ACC112 (cell line): ENCODE measurements at regions not wholly inside any gene's neighbourhood (a gene's known extent, or its start where the extent isn't known, plus 50 kb on each side); places are given as distances from the start of the nearest gene placed in this dataset.

Experiments used
- H2AFZ ChIP-seq: fragments of 200-600 bp; sonication (generic); one replicate; pipeline ENCODE4 v1.6.0; 2017; ENCODE audit warnings: antibody characterized with exemption, low read length; ENCODE audit not compliant: unreplicated experiment
- H3K27ac ChIP-seq: fragments of 200-600 bp; sonication (generic); 2 replicates; pipeline ENCODE4 v1.5.1; 2014; ENCODE audit warnings: low read depth, mild to moderate bottlenecking, antibody characterized with exemption, low read length, moderate library complexity
- H3K27me3 ChIP-seq: fragments of 200-600 bp; sonication (generic); 2 replicates; pipeline ENCODE4 v1.6.1; 2014; ENCODE audit warnings: mild to moderate bottlenecking, antibody characterized with exemption, low read length, moderate library complexity, mixed read lengths; ENCODE audit not compliant: insufficient read depth
- H3K36me3 ChIP-seq: fragments of 200-600 bp; sonication (generic); 2 replicates; pipeline ENCODE4 v1.6.1; 2016; ENCODE audit warnings: mild to moderate bottlenecking, antibody characterized with exemption, low read length, moderate library complexity, mixed read lengths; ENCODE audit not compliant: insufficient read depth
- H3K4me1 ChIP-seq: fragments of 200-600 bp; sonication (generic); one replicate; pipeline ENCODE4 v1.6.1; 2016; ENCODE audit warnings: low read length, mixed read lengths; ENCODE audit not compliant: insufficient read depth, unreplicated experiment, control insufficient read depth
- H3K4me3 ChIP-seq: fragments of 200-600 bp; sonication (generic); 2 replicates; pipeline ENCODE4 v1.5.1; 2014; ENCODE audit warnings: mild to moderate bottlenecking, low read depth, low read length
- H3K79me2 ChIP-seq: fragments of 200-600 bp; sonication (generic); one replicate; pipeline ENCODE4 v1.6.0; 2016; ENCODE audit warnings: low read length; ENCODE audit not compliant: control insufficient read depth, unreplicated experiment, insufficient read depth

- no peaks in the 10 kb centered on the region for H3K4me1 ChIP-seq
- H3K27me3 ChIP-seq: no peaks in the 10 kb centered on the region
- no peak overlapping the region for H3K27ac ChIP-seq
- no peak overlapping the region for H2AFZ ChIP-seq
- H3K79me2 ChIP-seq: no peaks in the 10 kb centered on the region
- no peak overlapping the region for H3K4me3 ChIP-seq
- H3K36me3 ChIP-seq: no peaks in the 10 kb centered on the region
Measured at GRCh38 chr5:6856653-6857052, 143.4 kb downstream of the TENT4A start.

GRCh38 chr5:6858419-6858818, 145.2 kb downstream of the TENT4A start:
- Histone ChIP-seq H3K27ac (no peak overlapping the region), H3K79me2 (no peaks in the 10 kb centered on the region), H3K4me3 (no peak overlapping the region), H2AFZ (no peak overlapping the region), H3K36me3 (no peaks in the 10 kb centered on the region), H3K4me1 (no peaks in the 10 kb centered on the region), H3K27me3 (no peaks in the 10 kb centered on the region)

- no peak overlapping the region for H3K27ac ChIP-seq
- no peak overlapping the region for H2AFZ ChIP-seq
- H3K27me3 ChIP-seq: no peaks in the 10 kb centered on the region
- H3K79me2 ChIP-seq: no peaks in the 10 kb centered on the region
- H3K4me3 ChIP-seq: no peak overlapping the region
- no peaks in the 10 kb centered on the region for H3K36me3 ChIP-seq
- H3K4me1 ChIP-seq: no peaks in the 10 kb centered on the region
Measured at GRCh38 chr5:6859023-6859422, 145.8 kb downstream of the TENT4A start.

- H3K79me2 ChIP-seq: no peaks in the 10 kb centered on the region
- no peaks in the 10 kb centered on the region for H3K4me1 ChIP-seq
- H2AFZ ChIP-seq: no peak overlapping the region
- no peaks in the 10 kb centered on the region for H3K27me3 ChIP-seq
- no peaks in the 10 kb centered on the region for H3K36me3 ChIP-seq
- no peak overlapping the region for H3K4me3 ChIP-seq
- H3K27ac ChIP-seq: no peak overlapping the region
Measured at GRCh38 chr5:6859951-6860638, 146.9 kb downstream of the TENT4A start.

GRCh38 chr5:6861036-6861435, 147.8 kb downstream of the TENT4A start:
- Histone ChIP-seq H3K79me2 (no peaks in the 10 kb centered on the region), H3K4me3 (no peak overlapping the region), H3K36me3 (no peaks in the 10 kb centered on the region), H2AFZ (no peak overlapping the region), H3K27ac (no peak overlapping the region), H3K4me1 (no peaks in the 10 kb centered on the region), H3K27me3 (no peaks in the 10 kb centered on the region)

GRCh38 chr5:6861667-6862066, 148.4 kb downstream of the TENT4A start:
- Histone ChIP-seq H3K4me3 (no peak overlapping the region), H3K36me3 (no peaks in the 10 kb centered on the region), H3K79me2 (no peaks in the 10 kb centered on the region), H3K27me3 (no peaks in the 10 kb centered on the region), H2AFZ (no peak overlapping the region), H3K27ac (no peak overlapping the region), H3K4me1 (no peaks in the 10 kb centered on the region)

GRCh38 chr5:6862306-6862705, 149.1 kb downstream of the TENT4A start:
- Histone ChIP-seq H3K4me1 (no peaks in the 10 kb centered on the region), H3K36me3 (no peaks in the 10 kb centered on the region), H3K4me3 (no peak overlapping the region), H3K79me2 (no peaks in the 10 kb centered on the region), H2AFZ (no peak overlapping the region), H3K27me3 (no peaks in the 10 kb centered on the region), H3K27ac (no peak overlapping the region)

GRCh38 chr5:6867712-6868111, 154.5 kb downstream of the TENT4A start:
- H3K4me3 ChIP-seq: no peak overlapping the region
- no peaks in the 10 kb centered on the region for H3K27me3 ChIP-seq
- H3K36me3 ChIP-seq: no peaks in the 10 kb centered on the region
- no peak overlapping the region for H3K27ac ChIP-seq
- H3K79me2 ChIP-seq: no peaks in the 10 kb centered on the region
- no peaks in the 10 kb centered on the region for H3K4me1 ChIP-seq
- no peak overlapping the region for H2AFZ ChIP-seq

- Histone ChIP-seq H3K79me2 (no peaks in the 10 kb centered on the region), H3K4me1 (no peaks in the 10 kb centered on the region), H3K27me3 (no peaks in the 10 kb centered on the region), H2AFZ (no peak overlapping the region), H3K36me3 (no peaks in the 10 kb centered on the region), H3K4me3 (no peak overlapping the region), H3K27ac (no peak overlapping the region)
Measured at GRCh38 chr5:6868171-6868570, 154.9 kb downstream of the TENT4A start.

- Histone ChIP-seq H2AFZ (no peak overlapping the region), H3K27ac (no peak overlapping the region), H3K36me3 (no peaks in the 10 kb centered on the region), H3K27me3 (no peaks in the 10 kb centered on the region), H3K4me3 (no peak overlapping the region), H3K79me2 (no peaks in the 10 kb centered on the region), H3K4me1 (no peaks in the 10 kb centered on the region)
Measured at GRCh38 chr5:6868575-6869215, 155.5 kb downstream of the TENT4A start.

GRCh38 chr5:6869677-6870076, 156.4 kb downstream of the TENT4A start:
- Histone ChIP-seq H3K79me2 (no peaks in the 10 kb centered on the region), H2AFZ (no peak overlapping the region), H3K4me1 (no peaks in the 10 kb centered on the region), H3K36me3 (no peaks in the 10 kb centered on the region), H3K27ac (no peak overlapping the region), H3K4me3 (no peak overlapping the region), H3K27me3 (no peaks in the 10 kb centered on the region)
